Tibial nerve (tissue), 4 donors: ENCODE measurements at regions not wholly inside any gene's neighbourhood (a gene's known extent, or its start where the extent isn't known, plus 50 kb on each side); places are given as distances from the start of the nearest gene placed in this dataset.
"Not testable (repeated sequence)": the region's sequence is repeated elsewhere in the genome, so short reads cannot be mapped to it uniquely, and the experiment has no call there.

ENCODE experiments used
- DNase-seq, 2 donors: peaks; one replicate each; pipeline ENCODE4 v3.0.0-alpha.2; 2019; ENCODE audit warnings: low spot score in 2 of 2
- H3K27ac ChIP-seq, 4 donors: fragments of 200-600 bp; sonication (generic) in 3 of 4; one replicate each; pipeline ENCODE4 v1.5.1; 2017 to 2019; ENCODE audit warnings: mild to moderate bottlenecking in 1 of 4
- H3K27me3 ChIP-seq, 2 donors: fragments of 200-600 bp; sonication (generic) in 1 of 2; one replicate each; pipeline versions ENCODE4 v1.5.1 to v1.6.0; 2017 to 2019
- H3K36me3 ChIP-seq, 3 donors: fragments of 200-600 bp; sonication (generic); one replicate each; pipeline ENCODE4 v1.5.1; 2018 to 2019
- H3K4me1 ChIP-seq, 4 donors: fragments of 200-600 bp; sonication (generic) in 3 of 4; one replicate each; pipeline ENCODE4 v1.5.1; 2017 to 2019
- H3K4me3 ChIP-seq, 4 donors: fragments of 200-600 bp; sonication (generic) in 3 of 4; one replicate each; pipeline ENCODE4 v1.5.1; 2017 to 2019; ENCODE audit warnings: mild to moderate bottlenecking in 1 of 4, moderate library complexity in 1 of 4
- H3K9me3 ChIP-seq, 4 donors: fragments of 200-600 bp; sonication (generic) in 3 of 4; one replicate each; pipeline ENCODE4 v1.5.1; 2017 to 2019
- EP300 ChIP-seq, 2 donors: sonication (generic); formaldehyde crosslinking; IDR thresholded peaks; one replicate each; pipeline ENCODE4 v1.6.1; 2017; ENCODE audit warnings: antibody characterized with exemption in 2 of 2, mild to moderate bottlenecking in 1 of 2
- POLR2A ChIP-seq, 2 donors: fragments of 450-650 bp; IDR thresholded peaks; one replicate each; pipeline ENCODE4 v1.6.1; 2017; ENCODE audit warnings: antibody characterized with exemption in 2 of 2, mild to moderate bottlenecking in 2 of 2, moderate library complexity in 2 of 2
- WGBS, 2 donors: methylation state at CpG; one replicate each; pipeline ENCODE4 v1.1.5; 2018; 5-methylcytosine and 5-hydroxymethylcytosine counted together
- TF ChIP-seq, protein P1 (sequence below), 5 experiments: fragments of 200-600 bp in 3 of 5; fragments of 450-650 bp in 2 of 5; sonication (generic) in 3 of 5; IDR thresholded peaks; one replicate each; pipeline ENCODE4 v1.5.1; 2016 to 2019; ENCODE audit warnings: antibody characterized with exemption in 5 of 5, mild to moderate bottlenecking in 3 of 5, moderate library complexity in 2 of 5

DNA sequence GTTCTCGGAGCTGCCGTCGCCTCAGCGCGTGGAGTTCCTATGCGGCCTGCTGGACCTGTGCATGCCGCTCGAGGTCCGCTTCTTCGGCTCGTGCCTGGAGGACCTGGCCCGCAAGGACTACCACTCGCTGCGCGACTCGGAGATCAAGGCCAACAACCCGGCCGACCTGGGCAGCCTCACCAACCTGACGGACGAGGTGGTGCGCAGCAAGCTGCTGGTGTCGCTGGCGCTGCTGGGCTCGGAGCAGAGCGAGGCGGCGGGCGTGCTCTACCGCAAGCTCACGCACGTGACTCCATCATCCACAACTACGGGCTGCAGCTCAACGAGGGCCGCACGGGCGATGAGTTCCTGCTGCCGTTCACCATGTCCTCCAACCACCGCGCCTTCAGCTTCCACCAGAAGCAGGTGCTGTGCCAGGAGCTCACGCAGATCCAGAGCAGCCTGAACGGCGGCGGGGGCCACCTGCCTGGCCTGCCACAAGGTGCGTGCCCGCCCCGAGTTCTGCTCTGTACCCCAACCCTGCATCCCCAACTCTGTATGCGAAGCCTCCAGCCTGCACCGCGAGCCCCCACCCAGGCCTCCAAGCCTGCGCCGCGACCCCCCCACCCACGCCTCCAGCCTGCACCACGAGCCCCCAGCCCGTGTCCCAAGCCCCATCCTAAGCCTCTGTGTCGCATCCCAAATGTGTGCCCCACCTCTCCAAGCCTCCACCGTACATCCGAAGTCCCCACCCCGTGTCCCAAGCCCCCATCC lies 178.2 kb downstream of the OR4M2 start:
- H3K4me1 ChIP-seq = no peaks in the 10 kb centered on the region
- no peak for DNase-seq
- no peaks in the 10 kb centered on the region for H3K36me3 ChIP-seq
- TF ChIP-seq EP300 (IDR thresholded peaks at IDR 0.05) (no peak), POLR2A (IDR thresholded peaks at IDR 0.05) (no peak)
- TF ChIP-seq, protein P1, sequence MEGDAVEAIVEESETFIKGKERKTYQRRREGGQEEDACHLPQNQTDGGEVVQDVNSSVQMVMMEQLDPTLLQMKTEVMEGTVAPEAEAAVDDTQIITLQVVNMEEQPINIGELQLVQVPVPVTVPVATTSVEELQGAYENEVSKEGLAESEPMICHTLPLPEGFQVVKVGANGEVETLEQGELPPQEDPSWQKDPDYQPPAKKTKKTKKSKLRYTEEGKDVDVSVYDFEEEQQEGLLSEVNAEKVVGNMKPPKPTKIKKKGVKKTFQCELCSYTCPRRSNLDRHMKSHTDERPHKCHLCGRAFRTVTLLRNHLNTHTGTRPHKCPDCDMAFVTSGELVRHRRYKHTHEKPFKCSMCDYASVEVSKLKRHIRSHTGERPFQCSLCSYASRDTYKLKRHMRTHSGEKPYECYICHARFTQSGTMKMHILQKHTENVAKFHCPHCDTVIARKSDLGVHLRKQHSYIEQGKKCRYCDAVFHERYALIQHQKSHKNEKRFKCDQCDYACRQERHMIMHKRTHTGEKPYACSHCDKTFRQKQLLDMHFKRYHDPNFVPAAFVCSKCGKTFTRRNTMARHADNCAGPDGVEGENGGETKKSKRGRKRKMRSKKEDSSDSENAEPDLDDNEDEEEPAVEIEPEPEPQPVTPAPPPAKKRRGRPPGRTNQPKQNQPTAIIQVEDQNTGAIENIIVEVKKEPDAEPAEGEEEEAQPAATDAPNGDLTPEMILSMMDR (IDR thresholded peaks at IDR 0.05) = no peak
- 76 to 79% methylated on average over 44 to 50 of the region's 59 CpGs for WGBS, 2 donors
- H3K27ac ChIP-seq = no peak overlapping the region
- peaks cover 0 to 12% (median 0%) of the 10 kb centered on the region in 4 donors for H3K9me3 ChIP-seq
- H3K27me3 ChIP-seq = no peaks in the 10 kb centered on the region
- no peak overlapping the region for H3K4me3 ChIP-seq

DNA sequence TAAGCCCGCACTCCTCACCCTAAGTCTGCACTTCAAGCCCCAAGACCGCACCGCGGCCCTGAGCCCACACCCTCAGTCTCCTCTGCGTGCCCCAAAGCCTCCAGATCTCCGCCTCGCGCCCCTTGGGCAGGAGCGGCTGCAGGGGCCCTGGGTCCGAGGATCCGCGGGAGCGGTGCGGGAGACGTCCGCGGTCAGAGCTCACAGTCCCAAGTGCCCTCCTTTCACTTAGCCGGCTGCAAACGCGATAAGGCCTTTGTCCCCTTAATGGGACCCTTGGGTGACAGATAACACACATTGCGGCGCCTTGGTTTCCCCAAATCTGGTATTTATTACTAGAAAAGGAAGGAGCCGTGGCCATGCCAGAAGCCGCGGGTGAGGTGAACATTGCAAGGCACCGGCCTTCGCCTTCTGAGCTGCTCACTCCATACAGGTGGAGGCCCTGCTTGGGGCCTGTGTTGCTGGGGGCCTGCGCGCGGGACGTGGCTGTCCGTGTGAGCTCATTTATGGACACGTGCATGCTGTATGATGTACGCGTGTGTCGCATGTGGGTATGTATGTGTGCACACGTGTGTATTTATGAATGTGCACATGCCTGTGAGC lies 178.9 kb downstream of the OR4M2 start:
- not testable (repeated sequence) for H3K27me3 ChIP-seq, H3K4me1 ChIP-seq, H3K36me3 ChIP-seq, DNase-seq, H3K27ac ChIP-seq, H3K4me3 ChIP-seq
- H3K9me3 ChIP-seq = peaks cover 0 to 12% (median 0%) of the 10 kb centered on the region in 4 donors
- 83 to 89% methylated on average over 37 of the region's 37 CpGs for WGBS, 2 donors

DNA sequence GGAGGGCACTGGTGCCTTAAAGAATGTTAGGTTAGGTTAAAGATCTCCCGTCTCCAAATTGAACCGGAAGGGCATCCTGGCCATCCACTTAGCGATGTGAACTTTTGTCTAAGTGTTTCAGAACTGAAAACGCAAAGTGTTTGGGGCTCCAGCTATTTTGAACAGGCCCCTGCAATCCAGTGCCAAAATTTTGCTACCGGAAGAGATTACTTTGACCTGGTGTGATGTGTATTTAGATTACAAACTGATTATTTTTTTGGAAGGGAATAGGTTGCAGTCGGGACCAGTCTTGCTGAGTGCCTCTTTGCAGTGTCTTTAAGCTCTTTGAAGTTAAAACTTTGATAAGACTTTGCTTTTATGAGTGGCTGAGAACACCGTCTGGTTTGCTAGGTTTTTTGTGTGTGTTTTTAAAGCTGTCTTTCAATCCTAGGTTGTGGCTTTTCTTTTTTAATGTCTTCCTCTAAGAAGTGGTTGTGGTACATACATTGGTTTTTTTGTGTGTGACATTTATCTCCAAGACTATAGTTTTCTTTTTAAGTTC lies 179.6 kb downstream of the OR4M2 start:
- H3K4me3 ChIP-seq = no peak overlapping the region
- WGBS, 2 donors = 82 to 87% methylated on average over 7 of the region's 7 CpGs
- no peak for DNase-seq
- H3K9me3 ChIP-seq = peaks cover 0 to 12% (median 0%) of the 10 kb centered on the region in 4 donors
- H3K27me3 ChIP-seq = no peaks in the 10 kb centered on the region
- TF ChIP-seq POLR2A (IDR thresholded peaks at IDR 0.05) (no peak), EP300 (IDR thresholded peaks at IDR 0.05) (no peak)
- TF ChIP-seq, protein P1 (IDR thresholded peaks at IDR 0.05) = no peak
- H3K36me3 ChIP-seq = no peaks in the 10 kb centered on the region
- no peak overlapping the region for H3K27ac ChIP-seq
- H3K4me1 ChIP-seq = no peaks in the 10 kb centered on the region

DNA sequence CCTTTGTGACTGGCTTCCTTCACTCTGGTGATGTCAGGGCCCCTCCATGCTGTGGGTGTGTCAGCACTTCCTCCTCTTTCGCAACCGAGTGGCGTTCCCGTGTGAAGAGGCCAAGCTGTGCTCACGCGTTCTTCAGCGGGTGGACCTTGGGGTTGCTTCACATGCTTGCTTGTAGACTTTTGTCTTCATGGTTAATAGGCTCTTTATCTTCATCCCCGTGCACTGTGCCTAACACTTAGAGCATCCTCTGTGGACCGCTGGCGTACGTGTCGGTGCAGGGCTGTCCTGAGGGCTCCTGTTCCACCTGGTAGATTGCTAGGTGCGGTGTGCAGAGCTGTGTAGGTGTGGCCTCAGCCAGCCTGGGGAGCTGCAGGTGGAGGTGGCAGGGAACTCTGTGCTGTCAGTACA lies 182.3 kb downstream of the OR4M2 start:
- no peaks in the 10 kb centered on the region for H3K27me3 ChIP-seq
- no peak overlapping the region for H3K27ac ChIP-seq
- no peak overlapping the region for H3K4me3 ChIP-seq
- H3K36me3 ChIP-seq = no peaks in the 10 kb centered on the region
- 79 to 86% methylated on average over 13 of the region's 13 CpGs for WGBS, 2 donors
- H3K4me1 ChIP-seq = no peaks in the 10 kb centered on the region
- DNase-seq = peak in 1 of 2 donors; percentile 8
- no peak for TF ChIP-seq EP300 (IDR thresholded peaks at IDR 0.05)
- no peak for TF ChIP-seq POLR2A (IDR thresholded peaks at IDR 0.05)
- TF ChIP-seq, protein P1 (IDR thresholded peaks at IDR 0.05) = no peak
- peaks cover 0 to 2% (median 0%) of the 10 kb centered on the region in 4 donors for H3K9me3 ChIP-seq

DNA sequence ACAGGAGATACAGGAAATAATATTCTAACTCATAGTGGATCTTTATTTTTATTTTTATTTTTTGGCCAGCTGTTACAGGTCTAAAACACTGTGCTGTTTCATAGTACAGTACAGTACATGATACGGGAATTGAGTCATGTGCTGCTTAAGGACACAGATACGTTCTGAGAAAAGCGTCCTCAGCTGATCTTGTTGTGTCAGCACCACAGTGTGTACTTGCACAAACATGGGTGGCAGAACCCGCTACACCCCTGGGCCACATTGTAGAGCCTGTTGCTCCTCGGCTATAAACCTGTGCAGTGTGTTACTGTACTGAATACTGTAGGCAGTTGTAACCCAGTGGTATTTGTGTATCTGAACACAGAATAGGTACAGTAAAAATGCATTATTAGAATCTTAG lies 183.4 kb downstream of the OR4M2 start:
- Histone ChIP-seq H3K36me3 (no peaks in the 10 kb centered on the region), H3K9me3 (no peaks in the 10 kb centered on the region), H3K27me3 (no peaks in the 10 kb centered on the region), H3K4me3 (no peak overlapping the region), H3K27ac (no peak overlapping the region), H3K4me1 (no peaks in the 10 kb centered on the region)
- DNase-seq = no peak
- TF ChIP-seq EP300 (IDR thresholded peaks at IDR 0.05) (no peak), POLR2A (IDR thresholded peaks at IDR 0.05) (no peak)
- TF ChIP-seq, protein P1 (IDR thresholded peaks at IDR 0.05) = no peak
- 76 to 83% methylated on average over 5 of the region's 5 CpGs for WGBS, 2 donors

DNA sequence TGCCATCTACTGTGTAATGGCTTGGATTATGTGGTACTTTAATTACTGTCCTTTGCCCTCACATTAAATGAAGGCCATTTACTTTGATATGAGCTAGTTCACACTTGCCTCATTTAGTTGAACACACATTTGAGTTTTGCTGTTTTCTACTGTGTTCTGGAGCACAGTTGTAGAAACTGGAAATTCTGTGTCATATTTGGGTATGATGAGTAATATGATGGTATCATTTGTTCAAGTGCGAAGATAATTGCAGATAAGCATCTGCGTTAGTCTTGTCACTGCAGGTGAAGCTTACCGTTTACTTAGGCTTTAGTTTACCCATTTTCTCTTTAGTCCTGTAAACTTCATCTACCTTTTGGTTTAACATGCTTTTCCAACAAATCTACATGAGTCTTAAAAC lies 183.9 kb downstream of the OR4M2 start:
- 92 to 93% methylated on average over 3 of the region's 3 CpGs for WGBS, 2 donors
- not testable (repeated sequence) for H3K27ac ChIP-seq, H3K4me3 ChIP-seq, H3K36me3 ChIP-seq, DNase-seq, H3K27me3 ChIP-seq, H3K4me1 ChIP-seq, H3K9me3 ChIP-seq
